ENCODE measurements at regions not wholly inside any gene's neighbourhood (a gene's known extent, or its start where the extent isn't known, plus 50 kb on each side); places are given as distances from the start of the nearest gene placed in this dataset.
A peak's percentile ranks its signal among the peaks of the same experiment; 100 is the strongest.

DNA sequence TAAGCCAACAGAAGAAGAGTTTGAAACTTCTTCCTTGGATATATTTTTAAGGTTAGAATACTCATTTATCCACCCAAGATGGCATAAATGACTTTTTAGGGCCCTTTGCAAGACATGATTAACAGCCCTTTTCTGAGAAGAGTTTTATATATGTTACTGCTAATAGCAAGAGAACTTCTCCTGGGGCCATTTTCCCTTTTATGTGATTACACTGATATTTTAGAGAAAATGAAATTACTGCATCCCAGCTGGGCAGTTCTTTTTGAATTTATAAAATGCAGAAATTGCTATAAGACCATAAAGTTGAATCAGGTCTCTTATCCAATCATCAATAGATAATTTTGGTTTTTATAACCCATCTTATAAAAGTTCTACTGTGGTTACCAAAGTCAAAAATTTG lies 161.3 kb upstream of the RFX3 start:
- Histone ChIP-seq H3K4me1 (ENCODE audit: control insufficient read depth in 1 of 2, insufficient read depth in 2 of 2, low read depth in 1 of 2, low read length in 1 of 2) (peaks cover 0 to 4% of the 10 kb centered on the region in 2 experiments; a peak in 2 of 4 replicates), H3K36me3 (replicated peaks in 1 of 2; ENCODE audit: control insufficient read depth in 1 of 2, insufficient read depth in 2 of 2, low read length in 1 of 2) (no peaks in the 10 kb centered on the region), H2AFZ (ENCODE audit: low read depth) (no peak overlapping the region), H3K79me2 (ENCODE audit: insufficient read depth) (no peaks in the 10 kb centered on the region), H3F3A (replicated peaks; ENCODE audit: insufficient read depth) (no peaks in the 10 kb centered on the region), H3K9ac (no peak overlapping the region), H4K20me1 (ENCODE audit: insufficient read depth) (no peaks in the 10 kb centered on the region), H3K4me2 (no peak overlapping the region), H3K4me3 (ENCODE audit: low read depth in 2 of 2, low read length in 1 of 2) (no peak overlapping the region), H3K27me3 (ENCODE audit: insufficient read depth) (no peaks in the 10 kb centered on the region), H3K9me2 (no peaks in the 10 kb centered on the region), H3K9me3 (no peaks in the 10 kb centered on the region), H3K27ac (ENCODE audit: low read depth in 2 of 2, low read length in 1 of 2) (no peak overlapping the region)
- TF ChIP-seq RFX5 (IDR thresholded peaks at IDR 0.05; ENCODE audit: low read length) (no peak), EP300 (IDR thresholded peaks at IDR 0.05; ENCODE audit: borderline replicate concordance in 1 of 2, low read depth in 1 of 2, low read length in 1 of 2) (peak in 1 of 2 experiments; percentile 64; a peak in 2 of 4 replicates), GABPA (IDR thresholded peaks at IDR 0.05; ENCODE audit: low read depth) (no peak), PBX3 (IDR thresholded peaks at IDR 0.05) (no peak), CHD2 (IDR thresholded peaks at IDR 0.05; ENCODE audit: low read length, partially characterized antibody) (peak; percentile 20), CTCF (IDR thresholded peaks at IDR 0.05) (no peak), NRF1 (IDR thresholded peaks at IDR 0.05; ENCODE audit: low read depth, low read length) (no peak), EZH2phosphoT487 (IDR thresholded peaks at IDR 0.05; ENCODE audit: borderline replicate concordance, low read depth) (no peak), SMC3 (IDR thresholded peaks at IDR 0.05; ENCODE audit: low read depth, low read length) (no peak), TAF1 (IDR thresholded peaks at IDR 0.05; ENCODE audit: borderline replicate concordance, low read depth, low read length) (no peak), GATA2 (CRISPR knock-in tag; IDR thresholded peaks at IDR 0.05) (peak; percentile 58), POLR2AphosphoS5 (IDR thresholded peaks at IDR 0.05; ENCODE audit: low read depth, low read length) (no peak), FOXM1 (IDR thresholded peaks at IDR 0.05; ENCODE audit: low read depth) (no peak), RXRA (IDR thresholded peaks at IDR 0.05; ENCODE audit: borderline replicate concordance, low read depth) (no peak), RCOR1 (IDR thresholded peaks at IDR 0.05; ENCODE audit: low read length) (0 out of 2 replicates have a peak, but pooled peaks have one; percentile 34)
- TF ChIP-seq, protein P1, sequence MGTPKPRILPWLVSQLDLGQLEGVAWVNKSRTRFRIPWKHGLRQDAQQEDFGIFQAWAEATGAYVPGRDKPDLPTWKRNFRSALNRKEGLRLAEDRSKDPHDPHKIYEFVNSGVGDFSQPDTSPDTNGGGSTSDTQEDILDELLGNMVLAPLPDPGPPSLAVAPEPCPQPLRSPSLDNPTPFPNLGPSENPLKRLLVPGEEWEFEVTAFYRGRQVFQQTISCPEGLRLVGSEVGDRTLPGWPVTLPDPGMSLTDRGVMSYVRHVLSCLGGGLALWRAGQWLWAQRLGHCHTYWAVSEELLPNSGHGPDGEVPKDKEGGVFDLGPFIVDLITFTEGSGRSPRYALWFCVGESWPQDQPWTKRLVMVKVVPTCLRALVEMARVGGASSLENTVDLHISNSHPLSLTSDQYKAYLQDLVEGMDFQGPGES (IDR thresholded peaks at IDR 0.05; ENCODE audit: low read depth, low read length) = no peak
- TF ChIP-seq, protein P2, sequence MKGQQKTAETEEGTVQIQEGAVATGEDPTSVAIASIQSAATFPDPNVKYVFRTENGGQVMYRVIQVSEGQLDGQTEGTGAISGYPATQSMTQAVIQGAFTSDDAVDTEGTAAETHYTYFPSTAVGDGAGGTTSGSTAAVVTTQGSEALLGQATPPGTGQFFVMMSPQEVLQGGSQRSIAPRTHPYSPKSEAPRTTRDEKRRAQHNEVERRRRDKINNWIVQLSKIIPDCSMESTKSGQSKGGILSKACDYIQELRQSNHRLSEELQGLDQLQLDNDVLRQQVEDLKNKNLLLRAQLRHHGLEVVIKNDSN (IDR thresholded peaks at IDR 0.05; ENCODE audit: borderline replicate concordance, low read depth) = no peak
- TF ChIP-seq, protein P3, sequence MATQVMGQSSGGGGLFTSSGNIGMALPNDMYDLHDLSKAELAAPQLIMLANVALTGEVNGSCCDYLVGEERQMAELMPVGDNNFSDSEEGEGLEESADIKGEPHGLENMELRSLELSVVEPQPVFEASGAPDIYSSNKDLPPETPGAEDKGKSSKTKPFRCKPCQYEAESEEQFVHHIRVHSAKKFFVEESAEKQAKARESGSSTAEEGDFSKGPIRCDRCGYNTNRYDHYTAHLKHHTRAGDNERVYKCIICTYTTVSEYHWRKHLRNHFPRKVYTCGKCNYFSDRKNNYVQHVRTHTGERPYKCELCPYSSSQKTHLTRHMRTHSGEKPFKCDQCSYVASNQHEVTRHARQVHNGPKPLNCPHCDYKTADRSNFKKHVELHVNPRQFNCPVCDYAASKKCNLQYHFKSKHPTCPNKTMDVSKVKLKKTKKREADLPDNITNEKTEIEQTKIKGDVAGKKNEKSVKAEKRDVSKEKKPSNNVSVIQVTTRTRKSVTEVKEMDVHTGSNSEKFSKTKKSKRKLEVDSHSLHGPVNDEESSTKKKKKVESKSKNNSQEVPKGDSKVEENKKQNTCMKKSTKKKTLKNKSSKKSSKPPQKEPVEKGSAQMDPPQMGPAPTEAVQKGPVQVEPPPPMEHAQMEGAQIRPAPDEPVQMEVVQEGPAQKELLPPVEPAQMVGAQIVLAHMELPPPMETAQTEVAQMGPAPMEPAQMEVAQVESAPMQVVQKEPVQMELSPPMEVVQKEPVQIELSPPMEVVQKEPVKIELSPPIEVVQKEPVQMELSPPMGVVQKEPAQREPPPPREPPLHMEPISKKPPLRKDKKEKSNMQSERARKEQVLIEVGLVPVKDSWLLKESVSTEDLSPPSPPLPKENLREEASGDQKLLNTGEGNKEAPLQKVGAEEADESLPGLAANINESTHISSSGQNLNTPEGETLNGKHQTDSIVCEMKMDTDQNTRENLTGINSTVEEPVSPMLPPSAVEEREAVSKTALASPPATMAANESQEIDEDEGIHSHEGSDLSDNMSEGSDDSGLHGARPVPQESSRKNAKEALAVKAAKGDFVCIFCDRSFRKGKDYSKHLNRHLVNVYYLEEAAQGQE (IDR thresholded peaks at IDR 0.05; ENCODE audit: low read depth, low read length) = no peak
- ChIA-PET CTCF (interaction anchor here (1.1 to 1.7 kb wide), 2 partner anchors 45 to 688 kb away, joined by 3 to 5 read pairs; no protein-coding TSS in a partner anchor), POLR2A (no interaction called here)
- no peak for DNase-seq

Measured in SK-N-SH (cell line).